IMR-90 (cell line): ENCODE measurements at regions not wholly inside any gene's neighbourhood (a gene's known extent, or its start where the extent isn't known, plus 50 kb on each side); places are given as distances from the start of the nearest gene placed in this dataset.

Experiments used
- BHLHE40 ChIP-seq: fragments of 150-350 bp; IDR thresholded peaks from 2 replicates; pipeline ENCODE4 v1.6.1; 2016; ENCODE audit warnings: mild to moderate bottlenecking, low read depth, low read length
- CEBPB ChIP-seq: IDR thresholded peaks from 2 replicates; pipeline ENCODE4 v1.6.1; 2012; ENCODE audit warnings: low read depth, low read length, improper control_type of control experiment
- CHD1 ChIP-seq: IDR thresholded peaks from 2 replicates; pipeline ENCODE4 v1.6.1; 2012; ENCODE audit warnings: low read depth, low read length, improper control_type of control experiment
- CTCF ChIP-seq: conservative IDR thresholded peaks from 2 replicates; pipeline ENCODE4 v1.5.1; 2012; ENCODE audit warnings: mild to moderate bottlenecking, low read depth, low read length, improper control_type of control experiment
- MAFK ChIP-seq: IDR thresholded peaks from 2 replicates; pipeline ENCODE4 v1.6.1; 2012; ENCODE audit warnings: low read depth, low read length, improper control_type of control experiment
- MAZ ChIP-seq: IDR thresholded peaks from 2 replicates; pipeline ENCODE4 v1.6.1; 2012; ENCODE audit warnings: low read depth, mild to moderate bottlenecking, low read length, improper control_type of control experiment, moderate library complexity, borderline replicate concordance
- POLR2A ChIP-seq: IDR thresholded peaks from 2 replicates; pipeline ENCODE4 v1.6.1; 2012; ENCODE audit warnings: mild to moderate bottlenecking, low read depth, low read length
- RAD21 ChIP-seq: IDR thresholded peaks from 2 replicates; pipeline ENCODE4 v1.6.1; 2012; ENCODE audit warnings: low read length, improper control_type of control experiment
- USF2 ChIP-seq: fragments of 150-350 bp; IDR thresholded peaks from 2 replicates; pipeline ENCODE4 v1.6.1; 2017; ENCODE audit warnings: mild to moderate bottlenecking, antibody characterized with exemption, low read length, low read depth

DNA sequence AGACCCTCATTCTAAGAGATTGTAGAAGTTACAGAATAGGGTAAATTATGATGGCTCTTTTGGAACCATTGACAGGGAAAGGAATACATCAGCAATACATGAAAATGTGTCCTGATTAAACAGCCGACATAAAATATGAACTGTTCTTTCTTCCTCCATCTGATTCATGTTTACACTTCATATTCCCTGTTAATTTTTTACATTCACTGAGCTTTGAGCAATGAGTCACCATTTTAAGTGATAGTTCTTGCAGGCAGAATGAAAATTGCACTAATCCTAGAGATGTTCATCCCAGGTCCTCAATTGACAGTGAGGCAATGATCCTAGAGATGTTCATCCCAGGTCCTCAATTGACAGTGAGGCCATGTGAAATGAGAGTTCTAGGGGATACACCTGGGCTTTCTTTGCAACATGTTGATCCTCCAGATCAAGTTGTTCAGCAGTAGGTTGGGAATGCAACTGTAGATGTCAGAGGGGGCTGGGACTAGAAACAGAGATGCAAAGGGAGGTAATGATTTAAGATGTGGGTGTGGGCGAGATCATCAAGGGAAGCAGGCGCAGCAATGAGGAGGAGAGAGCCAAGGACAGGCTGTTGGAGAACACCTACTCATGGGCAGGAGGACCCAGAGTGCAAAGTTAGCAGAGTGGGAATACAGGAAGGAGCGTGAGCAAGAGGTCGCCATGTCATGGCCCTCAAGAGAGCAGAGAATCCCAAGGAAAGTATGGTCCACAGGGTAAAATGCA is 138.7 kb downstream of the ZNF365 start:
- no peak for TF ChIP-seq POLR2A
- TF ChIP-seq CTCF: no peak
- TF ChIP-seq CEBPB: no peak
- no peak for TF ChIP-seq MAFK
- TF ChIP-seq MAZ: no peak
- no peak for TF ChIP-seq BHLHE40
- TF ChIP-seq CHD1: no peak
- no peak for TF ChIP-seq RAD21
- no peak for TF ChIP-seq USF2
